Naive thymus-derived CD4-positive, alpha-beta T cell (primary cell): ENCODE measurements at regions not wholly inside any gene's neighbourhood (a gene's known extent, or its start where the extent isn't known, plus 50 kb on each side); places are given as distances from the start of the nearest gene placed in this dataset.

Experiments
- ATAC-seq: fragments of 150-1000 bp; cut with Tn5 transposase; 2 replicates; pipeline ENCODE4 v1.10.0; 2021; ENCODE audit warnings: mild to moderate bottlenecking, moderate library complexity
- CTCF ChIA-PET: fragments of 350-600 bp; sonication (Branson Sonifier 250); formaldehyde crosslinking; loops from one replicate; lab custom pipeline; 2021; ENCODE audit warnings: antibody characterized with exemption; lab: Charles Lee
- POLR2A ChIA-PET: fragments of 350-600 bp; sonication (Branson Sonifier 250); formaldehyde crosslinking; loops from one replicate; lab custom pipeline; 2021; ENCODE audit warnings: antibody characterized with exemption, inconsistent platforms; lab: Charles Lee
- DNase-seq, 9 donors: peaks; one replicate each; pipeline versions ENCODE4 v3.0.0 to v3.0.0-alpha.2; 2020 to 2022; ENCODE audit warnings: mixed read lengths in 1 of 9
- H3K27ac ChIP-seq: one replicate; pipeline ENCODE4 v1.7.0; 2013; ENCODE audit warnings: mild to moderate bottlenecking, low read depth, low read length, moderate library complexity
- H3K27me3 ChIP-seq, 2 donors: one replicate each; pipeline ENCODE4 v1.7.0; 2013; ENCODE audit warnings: low read length in 2 of 2, mild to moderate bottlenecking in 2 of 2, moderate library complexity in 2 of 2; ENCODE audit not compliant: control insufficient read depth in 2 of 2, insufficient read depth in 2 of 2
- H3K36me3 ChIP-seq, 3 experiments: 1 replicate in 2 of 3; 2 replicates in 1 of 3; pipeline ENCODE4 v1.7.0; 2013; ENCODE audit warnings: low read length in 3 of 3, mild to moderate bottlenecking in 3 of 3, moderate library complexity in 1 of 3; ENCODE audit not compliant: insufficient read depth in 3 of 3, control insufficient read depth in 2 of 3
- H3K4me1 ChIP-seq, 2 donors: one replicate each; pipeline ENCODE4 v1.7.0; 2013; ENCODE audit warnings: low read length in 2 of 2, mild to moderate bottlenecking in 2 of 2, moderate library complexity in 1 of 2; ENCODE audit not compliant: control insufficient read depth in 2 of 2, insufficient read depth in 2 of 2
- H3K4me3 ChIP-seq: 2 replicates; pipeline ENCODE4 v1.7.0; 2013; ENCODE audit warnings: mild to moderate bottlenecking, low read length
- H3K9me3 ChIP-seq, 3 experiments: 1 replicate in 2 of 3; 2 replicates in 1 of 3; pipeline ENCODE4 v1.7.0; 2013; ENCODE audit warnings: low read length in 3 of 3; ENCODE audit not compliant: control insufficient read depth in 2 of 3
- H3K27ac Mint-ChIP-seq, 9 donors: one replicate each; pipeline ENCODE4 v1.8.0; 2020 to 2022; ENCODE audit warnings: mixed read lengths in 9 of 9, mild to moderate bottlenecking in 8 of 9, moderate library complexity in 5 of 9, inconsistent platforms in 2 of 9
- H3K27me3 Mint-ChIP-seq, 5 donors: one replicate each; pipeline ENCODE4 v1.8.0; 2021 to 2022; ENCODE audit warnings: mixed read lengths in 5 of 5, mild to moderate bottlenecking in 1 of 5
- H3K36me3 Mint-ChIP-seq, 5 donors: one replicate each; pipeline ENCODE4 v1.8.0; 2020 to 2022; ENCODE audit warnings: mixed read lengths in 5 of 5, mild to moderate bottlenecking in 3 of 5, inconsistent platforms in 1 of 5
- H3K4me1 Mint-ChIP-seq, 7 donors: one replicate each; pipeline ENCODE4 v1.8.0; 2020 to 2022; ENCODE audit warnings: mixed read lengths in 7 of 7, mild to moderate bottlenecking in 3 of 7, inconsistent platforms in 1 of 7
- H3K4me3 Mint-ChIP-seq, 10 donors: one replicate each; pipeline ENCODE4 v1.8.0; 2020 to 2022; ENCODE audit warnings: mild to moderate bottlenecking in 10 of 10, mixed read lengths in 10 of 10, moderate library complexity in 6 of 10, inconsistent platforms in 2 of 10
- H3K9me3 Mint-ChIP-seq, 11 donors: one replicate each; pipeline ENCODE4 v1.8.0; 2020 to 2022; ENCODE audit warnings: mixed read lengths in 11 of 11, mild to moderate bottlenecking in 4 of 11, inconsistent platforms in 1 of 11, moderate library complexity in 1 of 11
- intact Hi-C, 2 donors: fragments of 100-400 bp; cut with micrococcal nuclease; formaldehyde crosslinking; loops; one replicate each; pipeline ENCODE4 v1.15.1; 2023

GRCh38 chr10:64075604-64076003 is 554.4 kb downstream of the REEP3 start:
- H3K4me3 ChIP-seq = no peak overlapping the region
- Mint-ChIP-seq H3K27ac (no peak overlapping the region), H3K4me3 (no peak overlapping the region), H3K4me1 (no peaks in the 10 kb centered on the region), H3K36me3 (no peaks in the 10 kb centered on the region), H3K27me3 (peaks cover 4 to 31% (median 5%) of the 10 kb centered on the region in 5 donors), H3K9me3 (peaks cover 0 to 3% (median 0%) of the 10 kb centered on the region in 11 donors)
- DNase-seq = no peak
- no peaks in the 10 kb centered on the region for H3K27me3 ChIP-seq
- intact Hi-C loops = no loop called here
- ATAC-seq = no peak
- POLR2A ChIA-PET = no interaction called here
- no peaks in the 10 kb centered on the region for H3K36me3 ChIP-seq
- no peaks in the 10 kb centered on the region for H3K9me3 ChIP-seq
- CTCF ChIA-PET = no interaction called here
- no peaks in the 10 kb centered on the region for H3K4me1 ChIP-seq
- H3K27ac ChIP-seq = no peak overlapping the region

GRCh38 chr10:64076322-64076940 is 555.2 kb downstream of the REEP3 start:
- H3K4me1 ChIP-seq = no peaks in the 10 kb centered on the region
- no peak for DNase-seq
- Mint-ChIP-seq H3K4me3 (no peak overlapping the region), H3K36me3 (no peaks in the 10 kb centered on the region), H3K27ac (no peak overlapping the region), H3K4me1 (no peaks in the 10 kb centered on the region), H3K9me3 (peaks cover 0 to 3% (median 0%) of the 10 kb centered on the region in 11 donors), H3K27me3 (peaks cover 3 to 29% (median 5%) of the 10 kb centered on the region in 5 donors)
- CTCF ChIA-PET = no interaction called here
- no peak for ATAC-seq
- intact Hi-C loops = no loop called here
- H3K27me3 ChIP-seq = no peaks in the 10 kb centered on the region
- H3K4me3 ChIP-seq = no peak overlapping the region
- no peaks in the 10 kb centered on the region for H3K36me3 ChIP-seq
- no peak overlapping the region for H3K27ac ChIP-seq
- H3K9me3 ChIP-seq = no peaks in the 10 kb centered on the region
- POLR2A ChIA-PET = no interaction called here

GRCh38 chr10:64079341-64079740 is 558.1 kb downstream of the REEP3 start:
- ChIA-PET CTCF (no interaction called here), POLR2A (no interaction called here)
- Mint-ChIP-seq H3K9me3 (no peaks in the 10 kb centered on the region), H3K27me3 (peaks cover 0 to 18% (median 2%) of the 10 kb centered on the region in 5 donors), H3K27ac (no peak overlapping the region), H3K4me3 (no peak overlapping the region), H3K36me3 (no peaks in the 10 kb centered on the region), H3K4me1 (no peaks in the 10 kb centered on the region)
- no peaks in the 10 kb centered on the region for H3K36me3 ChIP-seq
- no peak overlapping the region for H3K4me3 ChIP-seq
- H3K27ac ChIP-seq = no peak overlapping the region
- no peaks in the 10 kb centered on the region for H3K9me3 ChIP-seq
- no peaks in the 10 kb centered on the region for H3K27me3 ChIP-seq
- H3K4me1 ChIP-seq = no peaks in the 10 kb centered on the region
- intact Hi-C loops = no loop called here
- DNase-seq (no peak), ATAC-seq (no peak)

DNA sequence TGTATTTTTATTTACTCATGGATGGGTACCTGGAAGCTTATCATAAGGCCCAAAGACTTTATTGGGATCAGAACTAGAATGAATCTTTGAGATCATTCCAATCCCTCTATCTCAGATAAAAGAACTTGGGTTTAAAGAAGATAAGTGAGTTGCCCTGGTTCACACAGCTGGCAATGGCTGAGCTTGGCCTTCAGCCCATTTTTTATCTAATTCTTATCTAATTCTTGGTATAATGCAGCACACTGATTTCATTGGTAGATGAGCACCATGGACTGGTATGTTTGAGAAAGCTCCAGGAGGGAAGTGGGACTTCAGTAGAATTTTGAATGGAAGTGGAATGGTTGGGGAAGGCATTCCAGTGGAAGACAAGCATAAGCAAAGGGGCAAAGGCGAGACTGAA is 558.9 kb downstream of the REEP3 start:
- Histone ChIP-seq H3K36me3 (no peaks in the 10 kb centered on the region), H3K9me3 (no peaks in the 10 kb centered on the region), H3K27ac (no peak overlapping the region), H3K4me1 (no peaks in the 10 kb centered on the region), H3K27me3 (no peaks in the 10 kb centered on the region), H3K4me3 (no peak overlapping the region)
- ChIA-PET CTCF (no interaction called here), POLR2A (no interaction called here)
- Mint-ChIP-seq H3K4me1 (no peaks in the 10 kb centered on the region), H3K27ac (no peak overlapping the region), H3K36me3 (no peaks in the 10 kb centered on the region), H3K27me3 (peaks cover 0 to 18% (median 2%) of the 10 kb centered on the region in 5 donors), H3K4me3 (no peak overlapping the region), H3K9me3 (no peaks in the 10 kb centered on the region)
- no peak for DNase-seq
- intact Hi-C loops = no loop called here
- no peak for ATAC-seq

DNA sequence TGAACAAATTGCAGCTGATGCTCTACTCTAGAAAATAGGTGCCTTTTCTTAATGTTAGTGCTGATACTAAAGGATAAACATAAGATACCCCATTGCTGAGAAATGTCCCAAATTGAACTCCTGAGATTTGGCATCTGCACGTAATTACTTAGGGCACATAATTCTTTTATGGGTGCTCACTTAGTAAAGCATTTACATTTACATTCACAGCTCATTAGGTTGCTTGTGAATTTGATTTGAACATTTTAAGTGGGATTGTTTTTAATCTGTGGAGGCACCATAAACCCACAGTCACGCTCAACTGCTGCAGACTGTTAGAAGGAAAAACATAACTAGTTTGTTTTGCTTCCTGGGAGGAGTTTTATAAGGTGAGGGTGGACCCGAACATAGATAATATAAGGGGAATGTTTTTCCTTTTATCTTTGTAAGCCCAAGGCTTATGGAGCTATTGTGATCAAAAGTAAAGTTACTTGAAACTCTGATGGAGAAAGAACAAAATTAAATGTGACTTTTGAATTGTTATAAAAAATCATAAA is 560.8 kb downstream of the REEP3 start:
- no peak for ATAC-seq
- Mint-ChIP-seq H3K36me3 (no peaks in the 10 kb centered on the region), H3K4me3 (no peak overlapping the region), H3K27me3 (peaks cover 0 to 16% (median 2%) of the 10 kb centered on the region in 5 donors), H3K27ac (no peak overlapping the region), H3K4me1 (no peaks in the 10 kb centered on the region), H3K9me3 (no peaks in the 10 kb centered on the region)
- H3K4me3 ChIP-seq = no peak overlapping the region
- H3K27me3 ChIP-seq = no peaks in the 10 kb centered on the region
- intact Hi-C loops = no loop called here
- H3K36me3 ChIP-seq = no peaks in the 10 kb centered on the region
- H3K27ac ChIP-seq = no peak overlapping the region
- ChIA-PET CTCF (no interaction called here), POLR2A (no interaction called here)
- H3K9me3 ChIP-seq = no peaks in the 10 kb centered on the region
- no peak for DNase-seq
- H3K4me1 ChIP-seq = no peaks in the 10 kb centered on the region

DNA sequence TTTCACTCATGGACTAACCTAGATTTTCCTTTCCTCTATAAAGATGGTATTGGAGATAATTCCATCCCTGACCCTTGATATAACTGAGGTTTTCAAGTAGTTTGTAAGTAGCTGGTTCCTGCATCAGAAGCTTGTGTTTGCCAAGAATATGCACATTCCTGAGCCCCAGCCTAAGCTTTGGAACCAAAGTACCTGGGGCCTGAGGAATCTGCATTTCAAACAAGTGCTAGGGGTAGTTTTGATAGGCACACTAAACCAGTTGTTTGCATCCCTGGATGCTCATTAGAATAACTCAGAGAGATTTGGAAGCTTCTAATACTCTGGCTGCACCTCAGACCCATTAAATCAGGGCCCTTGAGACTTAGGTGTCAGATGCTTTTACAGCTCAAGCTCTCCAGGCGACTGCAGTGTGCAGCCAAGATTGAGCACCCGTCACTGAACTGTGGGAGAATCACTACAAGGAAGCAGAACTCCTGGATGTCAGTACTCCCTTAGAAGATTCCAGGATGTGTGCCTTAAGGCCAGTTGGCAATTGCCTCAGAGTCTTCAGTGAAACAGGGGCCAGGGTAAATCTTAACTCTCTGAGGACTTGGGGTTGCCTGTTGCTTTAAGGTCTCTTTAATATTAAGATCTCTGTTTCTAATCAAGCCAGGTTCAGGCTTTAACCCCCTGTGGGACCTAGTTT is 565.0 kb downstream of the REEP3 start:
- no peak overlapping the region for H3K27ac Mint-ChIP-seq
- no peaks in the 10 kb centered on the region for H3K4me1 Mint-ChIP-seq
- Histone ChIP-seq H3K9me3 (no peaks in the 10 kb centered on the region), H3K4me1 (no peaks in the 10 kb centered on the region), H3K4me3 (no peak overlapping the region), H3K27ac (no peak overlapping the region), H3K36me3 (no peaks in the 10 kb centered on the region), H3K27me3 (no peaks in the 10 kb centered on the region)
- H3K36me3 Mint-ChIP-seq = no peaks in the 10 kb centered on the region
- H3K4me3 Mint-ChIP-seq = no peak overlapping the region
- ChIA-PET POLR2A (no interaction called here), CTCF (no interaction called here)
- DNase-seq = no peak
- no peak for ATAC-seq
- intact Hi-C loops = no loop called here
- H3K27me3 Mint-ChIP-seq = no peaks in the 10 kb centered on the region
- no peaks in the 10 kb centered on the region for H3K9me3 Mint-ChIP-seq

DNA sequence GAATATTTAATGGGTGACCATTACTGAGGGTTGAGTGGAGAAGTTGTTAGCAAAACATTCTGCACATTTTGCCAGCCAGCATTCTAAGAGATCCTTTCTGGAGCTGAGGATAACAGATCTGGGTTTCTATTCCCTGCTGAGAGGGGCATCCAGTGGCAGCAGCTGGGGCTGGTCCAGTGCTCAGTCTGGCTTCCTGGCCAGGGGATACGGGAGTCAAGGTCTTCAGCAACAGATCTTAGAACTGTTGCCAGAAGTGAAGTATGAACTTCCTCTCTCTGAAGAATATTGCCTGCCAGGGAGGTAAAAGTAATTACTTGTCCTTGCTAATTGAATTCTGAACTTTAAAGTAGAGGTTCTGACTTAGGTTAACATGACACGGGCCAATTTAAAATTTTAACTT is 568.4 kb downstream of the REEP3 start:
- H3K4me1 Mint-ChIP-seq = no peaks in the 10 kb centered on the region
- Histone ChIP-seq H3K4me3 (no peak overlapping the region), H3K36me3 (no peaks in the 10 kb centered on the region), H3K4me1 (no peaks in the 10 kb centered on the region), H3K9me3 (no peaks in the 10 kb centered on the region), H3K27me3 (no peaks in the 10 kb centered on the region), H3K27ac (no peak overlapping the region)
- ChIA-PET CTCF (no interaction called here), POLR2A (no interaction called here)
- no peaks in the 10 kb centered on the region for H3K27me3 Mint-ChIP-seq
- no peak for ATAC-seq
- H3K36me3 Mint-ChIP-seq = no peaks in the 10 kb centered on the region
- H3K4me3 Mint-ChIP-seq = no peak overlapping the region
- no peaks in the 10 kb centered on the region for H3K9me3 Mint-ChIP-seq
- intact Hi-C loops = no loop called here
- no peak for DNase-seq
- no peak overlapping the region for H3K27ac Mint-ChIP-seq
